ENCODE measurements at regions not wholly inside any gene's neighbourhood (a gene's known extent, or its start where the extent isn't known, plus 50 kb on each side); places are given as distances from the start of the nearest gene placed in this dataset.

GRCh38 chr13:90217275-90217674 lies 1130.2 kb upstream of the MIR17HG start:
- TF ChIP-seq GATA3 (IDR thresholded peaks at IDR 0.05; ENCODE audit: low read depth, low read length) (no peak), GATA2 (IDR thresholded peaks at IDR 0.05; ENCODE audit: low read depth, low read length) (no peak)

Data from SH-SY5Y (cell line).